BE2C (cell line): ENCODE measurements at regions not wholly inside any gene's neighbourhood (a gene's known extent, or its start where the extent isn't known, plus 50 kb on each side); places are given as distances from the start of the nearest gene placed in this dataset.

Experiments
- DNase-seq: peaks from one replicate; pipeline ENCODE4 v3.0.0-alpha.2; 2020
- H3K27me3 ChIP-seq: fragments of 250-450 bp; sonication (Bioruptor Pico); 2 replicates; pipeline ENCODE4 v1.5.1; 2020; ENCODE audit warnings: mild to moderate bottlenecking
- H3K36me3 ChIP-seq: fragments of 250-450 bp; sonication (Bioruptor Pico); 2 replicates; pipeline ENCODE4 v1.5.1; 2020; ENCODE audit warnings: mild to moderate bottlenecking
- H3K4me1 ChIP-seq: fragments of 250-450 bp; sonication (Bioruptor Pico); 2 replicates; pipeline ENCODE4 v1.5.1; 2020
- H3K4me3 ChIP-seq: 2 replicates; pipeline ENCODE4 v1.5.1; 2011; ENCODE audit warnings: low read depth, low read length
- H3K9me3 ChIP-seq: fragments of 250-450 bp; sonication (Bioruptor Pico); 2 replicates; pipeline ENCODE4 v1.5.1; 2020
- TF ChIP-seq, protein P1 (sequence below): IDR thresholded peaks from 2 replicates; pipeline ENCODE4 v1.5.1; 2012; ENCODE audit warnings: mild to moderate bottlenecking, low read depth, low read length

DNA sequence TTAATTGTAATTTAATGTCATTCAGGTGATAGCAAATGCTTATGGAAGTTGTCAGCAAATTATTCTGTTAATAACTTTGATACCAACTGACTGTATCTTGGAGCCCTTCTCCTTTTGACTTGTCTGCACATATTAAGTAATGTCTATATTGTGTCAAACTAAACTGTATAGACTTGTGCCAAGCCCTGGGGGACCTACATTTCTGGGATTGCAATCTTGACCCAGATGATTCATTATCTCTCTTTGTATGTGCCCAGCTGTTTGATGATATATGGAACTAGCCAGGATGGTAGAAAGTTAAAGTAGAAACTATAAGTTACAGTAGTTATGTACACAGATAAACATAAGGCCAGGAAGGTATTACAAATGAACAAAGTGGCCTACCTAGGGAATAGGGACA is 402.8 kb upstream of the RARB start:
- Histone ChIP-seq H3K4me3 (no peak overlapping the region), H3K27me3 (no peaks in the 10 kb centered on the region), H3K36me3 (no peaks in the 10 kb centered on the region), H3K4me1 (no peaks in the 10 kb centered on the region), H3K9me3 (no peaks in the 10 kb centered on the region)
- TF ChIP-seq, protein P1, sequence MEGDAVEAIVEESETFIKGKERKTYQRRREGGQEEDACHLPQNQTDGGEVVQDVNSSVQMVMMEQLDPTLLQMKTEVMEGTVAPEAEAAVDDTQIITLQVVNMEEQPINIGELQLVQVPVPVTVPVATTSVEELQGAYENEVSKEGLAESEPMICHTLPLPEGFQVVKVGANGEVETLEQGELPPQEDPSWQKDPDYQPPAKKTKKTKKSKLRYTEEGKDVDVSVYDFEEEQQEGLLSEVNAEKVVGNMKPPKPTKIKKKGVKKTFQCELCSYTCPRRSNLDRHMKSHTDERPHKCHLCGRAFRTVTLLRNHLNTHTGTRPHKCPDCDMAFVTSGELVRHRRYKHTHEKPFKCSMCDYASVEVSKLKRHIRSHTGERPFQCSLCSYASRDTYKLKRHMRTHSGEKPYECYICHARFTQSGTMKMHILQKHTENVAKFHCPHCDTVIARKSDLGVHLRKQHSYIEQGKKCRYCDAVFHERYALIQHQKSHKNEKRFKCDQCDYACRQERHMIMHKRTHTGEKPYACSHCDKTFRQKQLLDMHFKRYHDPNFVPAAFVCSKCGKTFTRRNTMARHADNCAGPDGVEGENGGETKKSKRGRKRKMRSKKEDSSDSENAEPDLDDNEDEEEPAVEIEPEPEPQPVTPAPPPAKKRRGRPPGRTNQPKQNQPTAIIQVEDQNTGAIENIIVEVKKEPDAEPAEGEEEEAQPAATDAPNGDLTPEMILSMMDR = no peak
- no peak for DNase-seq

DNA sequence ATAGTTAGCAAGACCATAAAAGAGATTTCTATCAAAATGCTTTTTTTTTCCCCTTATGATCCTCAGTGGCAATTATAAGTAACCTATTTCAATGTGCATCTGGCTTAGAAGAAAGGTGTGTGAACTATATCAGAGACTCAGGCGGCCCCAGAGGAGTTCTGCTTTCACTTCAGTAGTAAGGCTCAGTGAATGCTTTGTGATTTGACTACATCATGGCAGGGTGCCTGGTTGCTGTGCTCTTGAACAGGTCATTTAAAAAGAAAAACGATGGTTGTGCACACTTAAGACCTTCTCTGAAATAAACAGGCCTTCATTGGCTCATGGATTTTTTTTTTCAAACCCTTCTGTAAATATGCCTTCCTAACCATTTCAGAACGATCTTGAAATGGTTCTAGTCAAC is 400.4 kb upstream of the RARB start:
- Histone ChIP-seq H3K4me1 (no peaks in the 10 kb centered on the region), H3K36me3 (no peaks in the 10 kb centered on the region), H3K27me3 (no peaks in the 10 kb centered on the region), H3K4me3 (no peak overlapping the region), H3K9me3 (no peaks in the 10 kb centered on the region)
- no peak for DNase-seq
- TF ChIP-seq, protein P1 = no peak

- Histone ChIP-seq H3K36me3 (no peaks in the 10 kb centered on the region), H3K4me1 (no peaks in the 10 kb centered on the region), H3K27me3 (no peaks in the 10 kb centered on the region), H3K9me3 (no peaks in the 10 kb centered on the region), H3K4me3 (no peak overlapping the region)
- DNase-seq = no peak
- TF ChIP-seq, protein P1 = no peak
Measured at GRCh38 chr3:25029820-25030219, 398.2 kb upstream of the RARB start.

DNA sequence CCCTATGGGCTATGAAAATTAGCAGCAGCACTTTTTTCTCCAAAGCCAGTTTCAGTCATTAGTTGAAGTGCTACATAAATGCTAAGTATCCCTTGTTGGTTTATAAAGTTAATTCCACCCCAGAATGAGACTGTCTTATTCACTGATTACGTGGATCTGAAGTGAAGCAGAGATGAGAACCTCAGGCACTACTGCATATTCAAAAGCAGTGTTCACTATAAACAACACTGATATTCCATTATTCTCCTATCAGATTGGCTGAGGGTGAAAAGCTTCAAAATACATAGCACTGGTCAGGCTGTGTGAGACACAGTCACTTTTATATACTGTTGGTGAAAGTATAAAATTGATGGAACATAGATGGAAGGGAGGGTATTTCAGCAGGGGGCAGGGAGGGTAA is 395.7 kb upstream of the RARB start:
- Histone ChIP-seq H3K4me3 (no peak overlapping the region), H3K4me1 (no peaks in the 10 kb centered on the region), H3K9me3 (no peaks in the 10 kb centered on the region), H3K36me3 (no peaks in the 10 kb centered on the region), H3K27me3 (no peaks in the 10 kb centered on the region)
- TF ChIP-seq, protein P1 = no peak
- no peak for DNase-seq

DNA sequence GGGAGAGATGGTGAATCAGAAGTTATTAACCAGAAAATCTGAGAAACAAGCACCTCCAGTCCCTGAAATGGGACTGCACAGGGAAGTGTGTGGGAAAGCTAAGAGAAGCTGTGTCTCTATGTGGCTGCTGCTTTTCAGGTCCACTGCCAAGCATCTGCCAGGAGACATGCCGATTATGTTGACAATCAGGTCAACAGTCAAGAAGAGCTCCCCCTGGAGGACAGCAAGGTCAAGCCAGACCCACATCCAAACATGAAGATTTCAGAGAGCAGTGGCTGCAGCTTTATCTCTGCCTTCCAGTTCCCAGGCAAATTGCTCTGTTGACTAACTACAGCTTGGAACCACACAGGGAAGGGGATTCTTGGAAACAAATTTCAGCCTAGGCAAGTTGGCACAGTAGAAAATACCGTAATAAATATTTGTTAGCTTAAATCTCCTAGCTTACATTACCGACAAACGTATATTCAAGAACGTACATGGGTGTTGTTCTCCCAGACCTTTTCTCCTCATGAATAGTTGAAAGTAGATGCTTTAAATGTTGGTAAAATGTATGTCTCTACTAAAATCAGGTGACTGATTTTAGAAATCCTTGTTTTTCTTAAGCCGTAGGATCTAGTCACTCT is 394.5 kb upstream of the RARB start:
- no peaks in the 10 kb centered on the region for H3K9me3 ChIP-seq
- DNase-seq = peak; percentile 33

GRCh38 chr3:25035526-25035925 is 392.5 kb upstream of the RARB start:
- H3K9me3 ChIP-seq = no peaks in the 10 kb centered on the region
- no peaks in the 10 kb centered on the region for H3K36me3 ChIP-seq
- TF ChIP-seq, protein P1 = no peak
- H3K4me1 ChIP-seq = no peaks in the 10 kb centered on the region
- no peak for DNase-seq
- H3K4me3 ChIP-seq = no peak overlapping the region
- no peaks in the 10 kb centered on the region for H3K27me3 ChIP-seq

More for the DNA sequence above, 394.5 kb upstream of the RARB start:
- H3K36me3 ChIP-seq = no peaks in the 10 kb centered on the region
- H3K4me1 ChIP-seq = no peaks in the 10 kb centered on the region
- TF ChIP-seq, protein P1 = peak; percentile 53
- no peak overlapping the region for H3K4me3 ChIP-seq
- H3K27me3 ChIP-seq = no peaks in the 10 kb centered on the region
